ENCODE measurements at regions not wholly inside any gene's neighbourhood (a gene's known extent, or its start where the extent isn't known, plus 50 kb on each side); places are given as distances from the start of the nearest gene placed in this dataset.

DNA sequence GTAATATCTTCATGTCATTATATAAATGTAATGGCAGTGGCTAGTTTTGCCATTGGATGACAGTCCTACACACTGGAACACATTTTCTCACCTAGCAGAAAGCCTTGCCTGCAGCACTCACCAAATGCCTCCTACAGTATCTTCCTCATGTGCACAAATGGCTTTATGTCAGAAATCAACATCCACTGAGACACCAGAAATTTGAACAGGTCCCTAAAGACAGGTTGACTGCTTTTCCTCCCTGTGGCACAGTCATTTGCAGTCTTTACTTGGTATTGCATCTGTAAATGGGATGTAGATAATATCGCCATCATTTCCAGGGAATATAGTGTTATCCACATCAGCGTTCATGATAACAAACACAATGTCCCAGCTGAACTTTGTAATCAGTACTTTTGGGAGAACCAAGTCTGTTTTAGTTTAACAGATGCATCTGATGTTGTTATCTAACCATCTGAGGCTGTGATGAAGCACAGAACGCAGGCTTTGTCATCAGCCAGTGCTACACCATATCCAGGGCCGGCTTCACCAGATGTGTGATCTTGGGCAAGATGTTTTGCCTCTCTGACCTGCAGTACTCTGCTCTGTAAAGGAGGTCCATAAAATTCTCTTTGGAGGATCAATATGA lies 83.9 kb upstream of the TAS2R1 start:
- H3K4me1 Mint-ChIP-seq: no peaks in the 10 kb centered on the region

DNA sequence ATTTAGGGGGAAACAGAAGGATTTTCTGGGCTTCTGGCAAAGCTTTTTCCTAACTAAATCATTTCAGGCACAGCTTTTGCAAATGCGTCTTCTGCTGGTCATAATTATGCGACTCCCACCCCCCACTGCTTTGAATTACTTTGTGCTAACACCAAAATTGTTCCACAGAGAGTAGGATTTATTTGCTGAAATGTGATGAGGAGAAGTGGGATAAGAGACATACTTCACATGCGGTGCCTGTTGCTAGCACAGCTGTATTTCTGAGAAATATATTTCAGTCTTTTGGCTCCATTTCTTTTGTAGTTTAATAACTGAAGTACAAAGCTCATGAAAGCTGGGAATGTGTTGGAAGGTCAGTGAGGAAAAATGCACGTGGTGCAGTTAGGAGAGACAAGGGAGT lies 83.2 kb upstream of the TAS2R1 start:
- Histone ChIP-seq H3K4me3 (replicated peaks in 1 of 3; ENCODE audit: low read depth in 2 of 3, low read length in 3 of 3) (no peak overlapping the region), H3K9ac (ENCODE audit: insufficient read depth, low read length, poor library complexity, severe bottlenecking) (no peak overlapping the region), H3K79me2 (ENCODE audit: insufficient read depth, low read length) (no peaks in the 10 kb centered on the region), H3K27me3 (ENCODE audit: control insufficient read depth in 2 of 2, insufficient read depth in 2 of 2, low read length in 2 of 2) (no peaks in the 10 kb centered on the region), H4K20me1 (ENCODE audit: insufficient read depth, low read length) (no peaks in the 10 kb centered on the region), H2AFZ (ENCODE audit: insufficient read depth, low read depth, low read length, poor library complexity, severe bottlenecking) (no peak overlapping the region), H3K27ac (ENCODE audit: low read depth in 1 of 2, low read length in 2 of 2) (no peak overlapping the region), H3K9me3 (replicated peaks in 1 of 2; ENCODE audit: control insufficient read depth in 1 of 2, insufficient read depth in 1 of 2, low read length in 2 of 2) (no peaks in the 10 kb centered on the region), H3K36me3 (replicated peaks in 1 of 2; ENCODE audit: control insufficient read depth in 1 of 2, insufficient read depth in 2 of 2, low read length in 2 of 2) (no peaks in the 10 kb centered on the region), H3K4me1 (ENCODE audit: control insufficient read depth in 1 of 2, insufficient read depth in 2 of 2, low read length in 2 of 2) (no peaks in the 10 kb centered on the region), H3K4me2 (replicated peaks; ENCODE audit: extremely low read depth, low read length, poor library complexity, severe bottlenecking) (no peak overlapping the region)
- Mint-ChIP-seq H3K9me3 (peaks cover 0 to 8% (median 5%) of the 10 kb centered on the region in 7 donors), H3K36me3 (no peaks in the 10 kb centered on the region), H3K4me1 (no peaks in the 10 kb centered on the region), H3K4me3 (no peak overlapping the region), H3K27me3 (ENCODE audit: low read depth in 3 of 3) (no peaks in the 10 kb centered on the region), H3K27ac (no peak overlapping the region)
- no peak for DNase-seq
- intact Hi-C loops (cut with micrococcal nuclease): no loop called here
- TF ChIP-seq, protein P1, sequence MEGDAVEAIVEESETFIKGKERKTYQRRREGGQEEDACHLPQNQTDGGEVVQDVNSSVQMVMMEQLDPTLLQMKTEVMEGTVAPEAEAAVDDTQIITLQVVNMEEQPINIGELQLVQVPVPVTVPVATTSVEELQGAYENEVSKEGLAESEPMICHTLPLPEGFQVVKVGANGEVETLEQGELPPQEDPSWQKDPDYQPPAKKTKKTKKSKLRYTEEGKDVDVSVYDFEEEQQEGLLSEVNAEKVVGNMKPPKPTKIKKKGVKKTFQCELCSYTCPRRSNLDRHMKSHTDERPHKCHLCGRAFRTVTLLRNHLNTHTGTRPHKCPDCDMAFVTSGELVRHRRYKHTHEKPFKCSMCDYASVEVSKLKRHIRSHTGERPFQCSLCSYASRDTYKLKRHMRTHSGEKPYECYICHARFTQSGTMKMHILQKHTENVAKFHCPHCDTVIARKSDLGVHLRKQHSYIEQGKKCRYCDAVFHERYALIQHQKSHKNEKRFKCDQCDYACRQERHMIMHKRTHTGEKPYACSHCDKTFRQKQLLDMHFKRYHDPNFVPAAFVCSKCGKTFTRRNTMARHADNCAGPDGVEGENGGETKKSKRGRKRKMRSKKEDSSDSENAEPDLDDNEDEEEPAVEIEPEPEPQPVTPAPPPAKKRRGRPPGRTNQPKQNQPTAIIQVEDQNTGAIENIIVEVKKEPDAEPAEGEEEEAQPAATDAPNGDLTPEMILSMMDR (IDR thresholded peaks at IDR 0.05): no peak
- 100% methylated on average over 1 of the region's 4 CpGs for WGBS (ENCODE audit: insufficient coverage)

More for the DNA sequence above, 83.9 kb upstream of the TAS2R1 start:
- Mint-ChIP-seq H3K4me3 (no peak overlapping the region), H3K27me3 (ENCODE audit: low read depth in 3 of 3) (no peaks in the 10 kb centered on the region), H3K9me3 (peaks cover 0 to 8% (median 6%) of the 10 kb centered on the region in 7 donors), H3K27ac (no peak overlapping the region), H3K36me3 (no peaks in the 10 kb centered on the region)
- H3K9me3 ChIP-seq (replicated peaks in 1 of 2; ENCODE audit: control insufficient read depth in 1 of 2, insufficient read depth in 1 of 2, low read length in 2 of 2): no peaks in the 10 kb centered on the region
- H2AFZ ChIP-seq (ENCODE audit: insufficient read depth, low read depth, low read length, poor library complexity, severe bottlenecking): no peak overlapping the region
- DNase-seq: no peak
- H3K27ac ChIP-seq (ENCODE audit: low read depth in 1 of 2, low read length in 2 of 2): no peak overlapping the region
- H3K9ac ChIP-seq (ENCODE audit: insufficient read depth, low read length, poor library complexity, severe bottlenecking): no peak overlapping the region
- no peak overlapping the region for H3K4me2 ChIP-seq (replicated peaks; ENCODE audit: extremely low read depth, low read length, poor library complexity, severe bottlenecking)
- H3K36me3 ChIP-seq (replicated peaks in 1 of 2; ENCODE audit: control insufficient read depth in 1 of 2, insufficient read depth in 2 of 2, low read length in 2 of 2): no peaks in the 10 kb centered on the region
- H3K79me2 ChIP-seq (ENCODE audit: insufficient read depth, low read length): no peaks in the 10 kb centered on the region
- WGBS (ENCODE audit: insufficient coverage): no CpG with 5 or more reads among the region's 4 CpGs
- intact Hi-C loops (cut with micrococcal nuclease): no loop called here
- H3K4me3 ChIP-seq (replicated peaks in 1 of 3; ENCODE audit: low read depth in 2 of 3, low read length in 3 of 3): no peak overlapping the region
- no peaks in the 10 kb centered on the region for H3K4me1 ChIP-seq (ENCODE audit: control insufficient read depth in 1 of 2, insufficient read depth in 2 of 2, low read length in 2 of 2)
- TF ChIP-seq, protein P1 (IDR thresholded peaks at IDR 0.05): no peak
- no peaks in the 10 kb centered on the region for H3K27me3 ChIP-seq (ENCODE audit: control insufficient read depth in 2 of 2, insufficient read depth in 2 of 2, low read length in 2 of 2)
- no peaks in the 10 kb centered on the region for H4K20me1 ChIP-seq (ENCODE audit: insufficient read depth, low read length)
